ENCODE measurements at regions not wholly inside any gene's neighbourhood (a gene's known extent, or its start where the extent isn't known, plus 50 kb on each side); places are given as distances from the start of the nearest gene placed in this dataset.

- TF ChIP-seq CTCF (IDR thresholded peaks at IDR 0.05): no peak
- TF ChIP-seq EZH2phosphoT487 (IDR thresholded peaks at IDR 0.05): no peak
- TF ChIP-seq EZH2 (IDR thresholded peaks at IDR 0.05): no peak
These were observed 135.7 kb downstream of the CMPK2 start for GRCh38 chr2:6730003-6730402.

Measured in neural progenitor cell (in vitro differentiated cells).